Gastroesophageal sphincter (tissue), 3 donors: ENCODE measurements at regions not wholly inside any gene's neighbourhood (a gene's known extent, or its start where the extent isn't known, plus 50 kb on each side); places are given as distances from the start of the nearest gene placed in this dataset.

Source experiments
- CTCF ChIP-seq, 4 experiments: fragments of 200-600 bp in 2 of 4; fragments of 450-650 bp in 2 of 4; sonication (generic) in 1 of 4; IDR thresholded peaks; one replicate each; pipeline ENCODE4 v1.5.1; 2017 to 2019; ENCODE audit warnings: antibody characterized with exemption in 4 of 4, mild to moderate bottlenecking in 2 of 4, moderate library complexity in 2 of 4
- POLR2A ChIP-seq, 2 donors: fragments of 450-650 bp; IDR thresholded peaks; one replicate each; pipeline ENCODE4 v1.6.1; 2017; ENCODE audit warnings: antibody characterized with exemption in 2 of 2, mild to moderate bottlenecking in 2 of 2, moderate library complexity in 1 of 2

- TF ChIP-seq CTCF (IDR thresholded peaks at IDR 0.05) (no peak), POLR2A (IDR thresholded peaks at IDR 0.05) (no peak)
Measured at GRCh38 chr4:175412746-175413145, 399.3 kb downstream of the GPM6A start.
